Endothelial cell of umbilical vein (primary cell): ENCODE measurements at regions not wholly inside any gene's neighbourhood (a gene's known extent, or its start where the extent isn't known, plus 50 kb on each side); places are given as distances from the start of the nearest gene placed in this dataset.

Source experiments
- EZH2 ChIP-seq: IDR thresholded peaks from 2 replicates; pipeline ENCODE4 v1.6.1; 2012; ENCODE audit warnings: borderline replicate concordance, low read depth, mild to moderate bottlenecking, moderate library complexity, low read length, inconsistent platforms; ENCODE audit not compliant: severe bottlenecking
- FOS ChIP-seq: IDR thresholded peaks from 2 replicates; pipeline ENCODE4 v1.6.1; 2011; ENCODE audit warnings: mild to moderate bottlenecking, low read length, moderate library complexity, borderline replicate concordance; ENCODE audit not compliant: insufficient read depth
- GATA2 ChIP-seq: IDR thresholded peaks from 2 replicates; pipeline ENCODE4 v1.7.0; 2011; ENCODE audit warnings: low read depth, mild to moderate bottlenecking, moderate library complexity, mixed read lengths, low read length; ENCODE audit not compliant: insufficient read length, insufficient read depth
- JUN ChIP-seq: IDR thresholded peaks from 2 replicates; pipeline ENCODE4 v1.6.1; 2011; ENCODE audit warnings: borderline replicate concordance, low read depth; ENCODE audit not compliant: insufficient read length, insufficient read depth
- MYC ChIP-seq: IDR thresholded peaks from one replicate; pipeline ENCODE4 v1.6.1; 2011; ENCODE audit warnings: mild to moderate bottlenecking, low read depth, low read length
- POLR2A ChIP-seq: IDR thresholded peaks from 2 replicates; pipeline ENCODE4 v1.6.1; 2012; ENCODE audit warnings: low read depth, mild to moderate bottlenecking, control low read depth, low read length
- POLR2AphosphoS5 ChIP-seq: IDR thresholded peaks from 2 replicates; pipeline ENCODE4 v1.6.1; 2012; ENCODE audit warnings: low read depth, mild to moderate bottlenecking, control low read depth, low read length, moderate library complexity; ENCODE audit not compliant: insufficient read depth
- TF ChIP-seq, protein P1 (sequence below): IDR thresholded peaks from 2 replicates; pipeline ENCODE4 v1.6.1; 2011; ENCODE audit not compliant: insufficient read depth, insufficient read length
- TF ChIP-seq, protein P2 (sequence below), 2 donors: IDR thresholded peaks; 1 replicate in 1 of 2; 2 replicates in 1 of 2; pipeline ENCODE4 v1.5.1; 2011; ENCODE audit warnings: low read length in 2 of 2, mild to moderate bottlenecking in 2 of 2, moderate library complexity in 2 of 2, control low read depth in 1 of 2, inconsistent platforms in 1 of 2, low read depth in 1 of 2; ENCODE audit not compliant: insufficient read depth in 1 of 2; ENCODE audit errors: extremely low read depth in 1 of 2

DNA sequence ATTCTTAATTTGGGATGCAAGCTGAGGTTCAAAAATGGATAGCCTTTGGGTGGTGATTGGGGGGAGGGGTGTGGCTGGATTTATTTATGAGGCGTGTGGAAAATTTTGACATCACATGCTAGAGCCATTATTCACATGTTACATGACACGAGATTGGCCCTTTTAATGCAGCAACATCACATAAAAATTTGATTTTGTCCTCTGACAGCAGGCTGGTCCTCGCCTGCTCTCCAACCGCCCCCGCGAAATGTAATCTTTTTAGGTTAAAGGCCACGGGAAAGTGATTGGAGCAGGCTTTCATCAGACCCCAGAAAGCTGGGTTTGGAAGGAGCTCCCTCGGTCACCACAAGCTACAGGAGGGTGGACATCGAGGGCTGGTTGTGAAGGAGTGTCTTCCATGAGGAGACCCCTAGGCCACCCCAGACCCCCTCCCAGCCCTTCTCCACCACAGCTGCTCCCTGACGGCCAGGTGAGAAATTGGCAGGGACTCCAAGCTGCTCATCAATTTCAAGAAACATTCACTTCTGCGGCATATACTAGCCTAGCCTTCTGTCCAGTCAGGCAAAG is 502.7 kb upstream of the PSMD7 start:
- no peak for TF ChIP-seq EZH2
- TF ChIP-seq, protein P1, sequence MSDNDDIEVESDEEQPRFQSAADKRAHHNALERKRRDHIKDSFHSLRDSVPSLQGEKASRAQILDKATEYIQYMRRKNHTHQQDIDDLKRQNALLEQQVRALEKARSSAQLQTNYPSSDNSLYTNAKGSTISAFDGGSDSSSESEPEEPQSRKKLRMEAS = no peak
- TF ChIP-seq POLR2A = no peak
- TF ChIP-seq, protein P2, sequence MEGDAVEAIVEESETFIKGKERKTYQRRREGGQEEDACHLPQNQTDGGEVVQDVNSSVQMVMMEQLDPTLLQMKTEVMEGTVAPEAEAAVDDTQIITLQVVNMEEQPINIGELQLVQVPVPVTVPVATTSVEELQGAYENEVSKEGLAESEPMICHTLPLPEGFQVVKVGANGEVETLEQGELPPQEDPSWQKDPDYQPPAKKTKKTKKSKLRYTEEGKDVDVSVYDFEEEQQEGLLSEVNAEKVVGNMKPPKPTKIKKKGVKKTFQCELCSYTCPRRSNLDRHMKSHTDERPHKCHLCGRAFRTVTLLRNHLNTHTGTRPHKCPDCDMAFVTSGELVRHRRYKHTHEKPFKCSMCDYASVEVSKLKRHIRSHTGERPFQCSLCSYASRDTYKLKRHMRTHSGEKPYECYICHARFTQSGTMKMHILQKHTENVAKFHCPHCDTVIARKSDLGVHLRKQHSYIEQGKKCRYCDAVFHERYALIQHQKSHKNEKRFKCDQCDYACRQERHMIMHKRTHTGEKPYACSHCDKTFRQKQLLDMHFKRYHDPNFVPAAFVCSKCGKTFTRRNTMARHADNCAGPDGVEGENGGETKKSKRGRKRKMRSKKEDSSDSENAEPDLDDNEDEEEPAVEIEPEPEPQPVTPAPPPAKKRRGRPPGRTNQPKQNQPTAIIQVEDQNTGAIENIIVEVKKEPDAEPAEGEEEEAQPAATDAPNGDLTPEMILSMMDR (IDR thresholded peaks at IDR 0.05; ENCODE audit: extremely low read depth in 1 of 2, insufficient read depth in 1 of 2, low read depth in 1 of 2, low read length in 2 of 2) = no peak
- TF ChIP-seq POLR2AphosphoS5 = no peak
- no peak for TF ChIP-seq MYC
- no peak for TF ChIP-seq FOS
- TF ChIP-seq GATA2 = no peak
- TF ChIP-seq JUN = no peak
